GM21381 (cell line): ENCODE measurements at regions not wholly inside any gene's neighbourhood (a gene's known extent, or its start where the extent isn't known, plus 50 kb on each side); places are given as distances from the start of the nearest gene placed in this dataset.
"Not testable (repeated sequence)": the region's sequence is repeated elsewhere in the genome, so short reads cannot be mapped to it uniquely, and the experiment has no call there.

ENCODE experiments used
- ATAC-seq: cut with Tn5 transposase; IDR thresholded peaks from one replicate; pipeline ENCODE4 v1.9.1; 2021; ENCODE audit warnings: mild to moderate bottlenecking, moderate library complexity; ENCODE audit not compliant: unreplicated experiment

- no peak for ATAC-seq
Observed at GRCh38 chr4:63308697-63309096, 1100.6 kb downstream of the TECRL start.

GRCh38 chr4:63302792-63303191, 1106.5 kb downstream of the TECRL start:
- no peak for ATAC-seq

GRCh38 chr4:63302078-63302477, 1107.2 kb downstream of the TECRL start:
- no peak for ATAC-seq

GRCh38 chr4:63296773-63297172, 1112.5 kb downstream of the TECRL start:
- no peak for ATAC-seq

- no peak for ATAC-seq
Observed at GRCh38 chr4:63275491-63275890, 1133.8 kb downstream of the TECRL start.

- ATAC-seq = no peak
Observed at GRCh38 chr4:63269156-63269555, 1140.1 kb downstream of the TECRL start.

GRCh38 chr4:63233671-63234070, 1175.6 kb downstream of the TECRL start:
- ATAC-seq = no peak

- ATAC-seq = no peak
Observed at GRCh38 chr4:63232058-63232457, 1177.2 kb downstream of the TECRL start.

- no peak for ATAC-seq
Observed at GRCh38 chr4:63226229-63226628, 1183.0 kb downstream of the TECRL start.

GRCh38 chr4:63222466-63222865, 1186.8 kb downstream of the TECRL start:
- no peak for ATAC-seq

- no peak for ATAC-seq
Observed at GRCh38 chr4:63221477-63221876, 1187.8 kb downstream of the TECRL start.

GRCh38 chr4:63218856-63219255, 1190.4 kb downstream of the TECRL start:
- ATAC-seq = no peak

- no peak for ATAC-seq
Observed at GRCh38 chr4:63214076-63214475, 1195.2 kb downstream of the TECRL start.

GRCh38 chr4:63211776-63212479, 1197.3 kb downstream of the TECRL start:
- no peak for ATAC-seq

- ATAC-seq = no peak
Observed at GRCh38 chr4:63211375-63211774, 1197.9 kb downstream of the TECRL start.

- ATAC-seq = not testable (repeated sequence)
Observed at GRCh38 chr4:63193029-63193428, 1216.2 kb downstream of the TECRL start.

- no peak for ATAC-seq
Observed at GRCh38 chr4:63171341-63171740, 1237.9 kb downstream of the TECRL start.

- ATAC-seq = no peak
Observed at GRCh38 chr4:63170923-63171322, 1238.3 kb downstream of the TECRL start.

GRCh38 chr4:63169836-63170235, 1239.4 kb downstream of the TECRL start:
- no peak for ATAC-seq

- ATAC-seq = no peak
Observed at GRCh38 chr4:63155561-63155960, 1253.7 kb downstream of the TECRL start.

- no peak for ATAC-seq
Observed at GRCh38 chr4:63123441-63123840, 1285.8 kb downstream of the TECRL start.

GRCh38 chr4:63122955-63123354, 1286.3 kb downstream of the TECRL start:
- no peak for ATAC-seq

GRCh38 chr4:63106600-63106999, 1302.7 kb downstream of the TECRL start:
- ATAC-seq = no peak
